HG03039 (cell line): ENCODE measurements at regions not wholly inside any gene's neighbourhood (a gene's known extent, or its start where the extent isn't known, plus 50 kb on each side); places are given as distances from the start of the nearest gene placed in this dataset.
"Not testable (repeated sequence)": the region's sequence is repeated elsewhere in the genome, so short reads cannot be mapped to it uniquely, and the experiment has no call there.

Source experiments
- ATAC-seq: cut with Tn5 transposase; IDR thresholded peaks from one replicate; pipeline ENCODE4 v1.9.1; 2021; ENCODE audit warnings: mild to moderate bottlenecking, moderate library complexity; ENCODE audit not compliant: unreplicated experiment

DNA sequence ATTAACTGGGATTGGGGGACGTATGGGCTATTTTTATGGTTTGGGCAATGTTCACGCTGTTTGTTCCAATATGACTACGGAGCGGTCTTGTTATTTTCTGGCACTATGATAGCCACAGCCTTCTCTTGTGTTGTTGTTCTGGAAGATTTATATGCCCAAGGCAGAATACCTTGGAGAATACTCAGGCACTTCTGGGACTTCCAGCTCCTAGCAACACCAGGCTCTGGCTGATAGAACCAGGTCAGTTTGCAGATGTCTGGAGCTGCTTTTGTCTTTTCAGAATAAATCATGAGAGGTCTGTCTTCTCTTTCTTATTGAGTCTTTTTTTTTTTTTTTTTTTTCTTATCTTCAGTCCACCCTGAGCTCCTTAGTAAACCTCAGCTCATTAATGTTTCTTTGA lies 262.5 kb downstream of the MED10 start:
- ATAC-seq = no peak

DNA sequence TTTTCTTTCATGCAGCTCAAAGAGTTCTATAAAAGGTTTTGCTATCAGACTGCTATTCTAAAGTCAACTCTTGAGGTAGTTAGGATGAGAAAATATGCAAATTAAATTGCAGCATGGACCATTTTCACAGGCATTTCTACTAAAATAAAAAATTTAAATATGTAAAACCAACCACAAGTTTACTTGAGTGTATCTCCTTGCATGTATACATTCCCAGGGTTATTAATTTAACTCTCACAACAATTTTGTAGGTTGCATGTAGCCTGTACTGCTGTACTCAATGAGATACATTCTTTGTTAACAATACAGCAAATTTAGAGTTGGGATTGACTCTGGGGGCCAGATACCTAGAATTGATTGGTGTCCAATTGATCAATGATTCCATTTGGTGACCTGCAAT lies 265.8 kb downstream of the MED10 start:
- no peak for ATAC-seq

DNA sequence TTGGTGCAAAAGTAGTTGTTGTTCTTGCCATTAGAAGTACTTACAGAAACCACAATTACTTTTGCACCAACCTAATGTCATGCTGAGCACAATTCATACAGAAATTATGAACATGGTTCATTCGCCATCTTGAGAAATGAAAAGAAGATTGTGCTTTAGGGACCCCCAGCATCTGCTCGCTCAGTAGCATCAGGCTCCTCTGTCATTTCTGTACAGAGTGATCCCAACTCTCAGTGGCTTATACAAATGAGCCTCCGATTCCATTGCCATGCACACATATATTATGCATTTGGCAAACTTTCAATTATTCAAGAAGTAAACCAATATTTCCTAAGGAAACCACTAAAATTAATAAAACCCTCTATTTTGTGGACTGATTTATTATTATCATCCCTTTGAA lies 266.2 kb downstream of the MED10 start:
- ATAC-seq = no peak

DNA sequence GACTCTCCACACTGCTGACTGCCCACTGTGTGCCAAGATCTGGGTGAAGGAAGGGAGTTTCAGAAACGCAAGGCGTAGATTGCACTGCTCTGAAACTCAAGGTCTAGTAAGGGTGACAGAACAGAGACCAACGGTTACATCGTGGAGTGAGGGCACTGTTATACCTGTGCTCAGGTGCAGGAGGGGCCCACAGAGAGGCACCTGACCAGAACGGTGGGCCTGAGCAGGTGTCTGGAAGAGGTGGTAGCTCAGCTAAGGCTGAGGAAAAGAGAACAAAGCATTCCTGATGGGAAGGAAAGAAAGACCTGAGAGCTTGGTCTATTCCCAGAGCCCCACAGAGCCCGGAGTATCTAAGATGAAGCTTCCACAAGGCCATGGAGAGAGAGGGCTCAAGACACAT lies 267.2 kb downstream of the MED10 start:
- no peak for ATAC-seq

DNA sequence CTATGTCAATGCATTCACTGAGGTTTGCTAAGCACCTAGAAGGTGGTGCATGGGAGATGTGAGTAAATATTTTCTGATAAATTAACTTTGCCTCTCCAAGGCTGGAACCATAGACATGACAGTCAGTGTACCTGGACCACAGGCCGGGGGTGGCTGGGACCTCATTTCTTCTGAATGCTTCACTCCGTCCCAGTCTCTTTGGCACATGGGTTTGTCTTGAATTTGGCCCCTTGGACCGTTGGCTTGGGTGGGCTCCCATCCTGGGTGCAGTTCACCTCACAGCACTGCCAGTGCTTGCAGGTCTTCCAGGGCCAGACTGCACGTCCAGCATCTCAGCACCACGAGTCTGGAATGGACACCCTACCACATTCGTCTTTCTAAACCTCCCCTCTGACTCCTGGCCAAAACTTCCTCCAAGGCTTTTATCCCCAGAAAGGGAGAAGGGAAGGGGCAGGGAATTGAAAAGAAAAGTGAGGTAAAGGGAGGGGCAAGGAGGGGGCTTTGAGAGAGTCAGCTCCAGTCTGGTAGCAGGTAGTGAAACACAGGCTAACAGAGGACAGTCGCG lies 267.8 kb downstream of the MED10 start:
- no peak for ATAC-seq

DNA sequence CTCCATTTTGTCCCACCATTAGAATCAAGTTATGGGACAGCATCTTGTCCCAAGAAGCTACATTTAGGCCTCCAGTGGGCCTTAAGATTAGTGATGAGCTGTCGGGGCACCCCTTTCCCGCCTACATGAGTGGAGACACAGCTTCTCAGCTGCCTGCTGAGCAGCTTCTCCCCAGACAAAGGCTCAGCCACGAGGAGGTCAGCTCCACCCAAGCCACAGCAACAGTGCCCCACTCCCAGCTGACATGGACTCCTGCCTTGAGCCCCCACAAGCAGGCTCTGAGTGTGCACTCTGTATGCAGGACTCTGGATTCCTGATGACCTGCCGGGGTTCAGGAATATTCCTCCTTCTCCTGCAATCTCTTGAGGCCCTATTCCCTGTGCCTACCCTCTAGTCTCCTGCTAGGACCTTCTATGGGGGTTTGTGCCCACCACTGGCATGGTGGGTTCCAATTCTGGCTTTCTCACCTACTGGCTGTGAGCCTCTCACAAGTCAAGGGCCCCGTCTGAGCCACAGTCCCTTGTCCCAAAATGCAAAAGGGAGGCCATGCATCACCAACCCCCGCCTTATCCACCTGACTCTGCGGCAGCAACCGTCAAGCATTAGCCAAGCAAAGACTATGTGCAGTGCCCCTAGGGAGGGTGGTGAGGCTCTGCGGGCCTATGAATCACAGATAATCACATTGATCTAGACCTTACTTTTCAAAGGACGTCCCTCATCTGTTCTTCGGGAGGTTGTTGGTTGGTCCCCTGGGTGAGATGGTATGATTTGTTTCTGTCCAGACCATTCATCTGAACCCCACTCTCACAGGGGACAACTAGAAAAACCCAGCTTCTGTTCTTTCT lies 269.1 kb downstream of the MED10 start:
- no peak for ATAC-seq

DNA sequence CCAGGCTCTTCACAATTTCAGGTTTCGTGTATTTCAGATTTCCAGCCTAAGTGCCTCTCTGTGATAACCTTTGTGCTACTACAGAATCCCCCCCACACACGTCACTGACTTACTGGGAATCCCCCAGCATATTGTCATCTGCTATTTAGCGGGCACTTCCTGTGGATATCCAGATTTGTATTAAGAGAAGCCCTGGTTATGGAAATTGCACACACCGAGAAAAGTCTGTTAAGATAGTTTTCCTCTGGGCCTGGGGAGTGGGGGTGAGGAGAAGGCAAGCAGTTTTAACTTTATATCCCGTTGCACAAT lies 269.9 kb downstream of the MED10 start:
- no peak for ATAC-seq

DNA sequence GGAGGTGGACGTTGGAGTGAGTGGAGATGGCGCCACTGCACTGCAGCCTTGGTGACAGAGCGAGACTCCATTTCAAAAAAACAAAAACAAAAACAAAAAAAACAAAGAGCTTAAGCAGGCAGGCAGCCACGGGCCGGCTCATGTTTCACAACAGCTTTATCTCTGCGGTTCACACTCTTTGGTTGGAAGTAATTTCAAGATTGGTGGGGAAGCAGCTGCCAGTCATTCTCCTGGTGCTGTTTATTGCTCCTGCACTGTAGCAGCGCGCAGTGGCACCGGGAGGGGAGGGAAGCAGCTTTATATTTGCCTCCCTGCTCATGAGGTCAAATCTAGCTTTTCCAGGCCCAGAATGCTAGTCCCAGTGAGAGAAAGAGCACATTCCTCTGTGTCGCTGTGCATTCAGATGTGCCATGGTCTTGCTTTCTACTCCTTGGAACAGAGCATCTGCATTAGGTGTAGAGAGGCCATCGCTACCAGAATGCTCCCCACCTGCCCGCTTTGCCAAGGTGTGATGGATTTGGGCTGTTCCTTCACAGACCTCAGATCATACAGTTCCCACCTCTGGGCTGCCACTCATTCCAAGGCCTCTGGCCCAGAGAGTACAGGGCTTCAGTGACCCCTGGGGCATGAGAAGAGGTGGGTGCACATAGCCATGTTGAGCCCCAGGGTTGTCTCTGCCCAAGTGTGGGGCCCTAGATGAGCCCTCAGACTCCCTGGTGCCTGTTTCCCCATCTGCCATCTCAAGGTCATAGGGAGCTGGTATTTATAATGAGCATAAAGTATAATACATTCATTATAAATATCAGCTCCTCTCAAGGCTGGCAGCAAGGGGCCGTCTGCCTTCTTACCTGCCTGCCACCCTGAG lies 270.4 kb downstream of the MED10 start:
- no peak for ATAC-seq

DNA sequence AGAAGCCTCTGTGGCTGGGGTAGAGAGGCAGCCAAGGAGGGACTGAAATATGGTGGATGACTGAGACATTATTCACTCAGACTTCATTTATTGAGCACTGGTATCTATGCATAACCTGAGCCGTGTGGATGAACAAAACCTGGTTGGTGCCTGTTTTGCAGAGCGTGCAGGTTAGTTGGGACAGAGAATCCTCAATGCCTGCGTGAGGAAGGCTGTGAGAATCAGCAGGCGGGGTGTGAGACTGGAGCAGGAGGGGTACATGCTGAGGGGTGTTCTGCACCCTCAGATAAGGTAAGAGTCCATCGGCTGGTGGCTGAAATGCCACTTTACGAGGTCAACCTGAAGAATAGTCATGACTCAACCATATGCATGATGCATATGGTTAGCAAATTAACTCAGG lies 271.6 kb downstream of the MED10 start:
- no peak for ATAC-seq

DNA sequence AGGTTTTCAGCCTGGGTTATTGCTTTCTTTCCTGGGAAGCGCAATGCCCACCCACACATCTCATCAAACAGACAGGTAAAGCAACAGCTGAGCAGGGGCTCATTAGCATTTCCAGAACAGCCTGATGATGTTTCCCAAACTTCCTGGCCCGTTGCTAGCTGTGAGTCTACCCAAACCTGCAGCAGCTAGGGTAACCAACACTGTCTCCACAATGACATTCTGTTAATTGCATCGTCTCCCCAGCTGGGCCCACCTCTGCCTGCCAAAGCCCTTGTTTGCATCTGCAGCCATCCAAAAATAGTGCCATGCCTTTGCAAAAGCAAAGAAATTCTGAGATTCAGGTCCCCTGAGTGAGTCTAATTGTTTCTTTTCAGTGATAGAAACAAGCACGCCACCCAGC lies 273.0 kb downstream of the MED10 start:
- ATAC-seq = no peak

DNA sequence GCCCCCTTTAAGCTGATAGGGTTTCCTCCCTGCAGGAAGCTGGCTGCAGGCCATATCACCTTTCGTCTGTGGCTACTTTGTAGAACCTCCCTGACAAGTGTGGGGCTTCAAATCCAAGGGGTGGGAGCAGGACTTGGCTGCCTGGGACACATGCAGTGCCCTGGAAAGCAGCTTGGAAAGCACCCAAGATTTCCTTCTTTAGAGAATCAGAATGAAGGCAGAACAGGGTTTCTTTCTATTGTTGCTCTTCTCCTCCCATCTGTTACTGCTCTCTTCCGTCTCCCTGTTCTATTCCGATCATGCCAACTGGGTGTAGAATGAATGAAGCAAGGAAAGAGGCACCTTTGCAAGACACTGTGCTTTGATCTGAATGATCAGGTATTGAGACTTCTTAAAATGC lies 282.2 kb downstream of the MED10 start:
- no peak for ATAC-seq

DNA sequence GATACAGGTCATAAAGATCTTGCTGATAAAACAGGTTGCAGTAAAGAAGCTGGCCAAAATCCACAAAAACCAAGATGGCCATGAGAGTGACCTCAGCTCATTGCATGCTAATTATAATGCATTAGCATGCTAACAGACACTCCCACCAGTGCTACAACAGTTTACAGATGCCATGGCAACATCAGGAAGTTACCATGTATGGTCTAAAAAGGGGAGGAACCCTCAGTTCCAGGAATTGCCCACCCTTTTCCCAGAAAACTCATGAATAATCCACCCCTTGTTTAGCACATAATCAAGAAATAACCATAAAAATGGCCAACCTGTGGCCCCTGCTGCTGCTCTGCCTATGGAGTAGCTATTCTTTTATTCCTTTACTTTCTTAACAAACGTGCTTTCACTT lies 284.2 kb downstream of the MED10 start:
- ATAC-seq = not testable (repeated sequence)

DNA sequence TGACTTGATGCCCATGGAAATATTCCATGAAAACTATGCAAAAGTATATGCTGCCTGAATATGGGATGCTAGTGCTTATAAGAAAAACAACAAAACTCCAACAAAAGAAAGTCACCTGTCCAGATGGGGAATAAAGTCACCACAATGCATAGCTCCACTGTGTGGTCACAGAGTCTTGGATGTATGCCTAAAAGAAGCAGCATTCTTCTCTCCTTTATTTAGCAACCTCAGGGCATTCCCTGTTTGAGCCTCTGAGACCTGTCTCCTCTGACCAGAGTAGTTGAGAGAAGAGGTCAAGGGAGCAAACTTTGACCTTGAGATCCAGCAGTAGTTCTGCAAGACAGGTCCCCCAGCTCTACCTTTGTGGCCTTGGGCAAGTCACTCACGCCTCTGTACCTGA lies 287.5 kb downstream of the MED10 start:
- ATAC-seq = no peak

DNA sequence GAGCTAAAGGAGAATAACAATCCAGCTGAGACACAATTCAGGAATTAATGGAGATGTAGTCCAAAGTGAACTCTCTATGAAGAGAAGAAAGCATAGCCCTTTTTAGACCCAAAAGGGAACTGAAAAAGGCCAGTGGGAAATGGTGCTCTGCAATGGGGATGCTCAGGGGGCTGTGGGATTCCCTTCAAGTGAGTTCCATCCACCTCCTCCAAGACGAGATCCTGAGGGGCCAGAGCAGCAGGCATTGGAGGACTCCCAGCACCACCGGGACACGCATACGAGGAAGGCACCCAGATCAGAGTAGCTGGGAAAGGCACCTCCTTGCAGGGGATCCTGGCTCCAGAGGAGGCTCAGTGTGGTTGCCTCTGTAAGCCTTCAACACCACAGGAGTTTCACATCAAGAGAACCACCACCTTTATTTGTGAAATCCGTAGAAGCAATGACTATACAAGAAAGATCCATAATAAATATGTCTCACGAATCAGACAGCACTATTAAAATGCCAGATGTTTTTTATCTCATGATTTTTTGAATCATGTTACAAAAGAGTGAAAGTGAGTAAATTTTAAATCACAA lies 288.2 kb downstream of the MED10 start:
- ATAC-seq = no peak

DNA sequence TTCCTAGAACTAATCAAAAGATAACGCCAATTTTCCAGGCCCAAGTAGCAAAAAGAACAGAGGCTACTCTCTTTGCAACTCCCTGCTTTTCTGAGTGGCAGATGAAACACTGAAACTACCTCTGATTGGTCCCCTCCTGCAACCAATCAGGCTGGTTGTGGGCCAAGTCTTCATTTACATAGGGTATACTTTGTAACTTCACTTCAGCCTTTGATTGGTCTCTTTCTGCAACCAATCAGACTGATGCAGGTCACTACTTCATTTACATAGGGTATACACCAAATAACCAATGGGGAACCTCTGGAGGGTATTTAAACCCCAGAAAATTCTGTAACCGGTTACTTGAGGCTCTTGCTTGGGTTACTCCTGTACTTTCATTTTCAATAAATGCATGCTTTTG lies 289.6 kb downstream of the MED10 start:
- no peak for ATAC-seq

DNA sequence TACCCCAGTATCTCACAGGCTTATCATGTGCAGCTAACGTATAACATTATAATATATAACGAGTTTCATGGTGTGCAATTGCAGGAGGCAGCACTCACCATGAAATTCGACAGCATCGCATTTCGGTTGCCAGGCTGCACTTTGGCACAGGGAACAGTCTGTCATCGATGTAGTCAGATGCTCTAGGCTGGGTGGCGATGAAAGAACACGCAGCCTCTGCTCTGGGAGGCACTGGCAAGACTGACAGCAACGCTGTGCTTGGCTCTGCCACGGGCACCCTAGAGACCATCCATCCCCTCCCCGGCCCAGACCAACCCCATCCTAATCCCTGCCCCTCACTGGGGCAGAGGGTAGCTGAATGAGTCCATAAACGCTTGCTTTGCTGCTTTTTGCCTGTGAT lies 290.8 kb downstream of the MED10 start:
- ATAC-seq = no peak

DNA sequence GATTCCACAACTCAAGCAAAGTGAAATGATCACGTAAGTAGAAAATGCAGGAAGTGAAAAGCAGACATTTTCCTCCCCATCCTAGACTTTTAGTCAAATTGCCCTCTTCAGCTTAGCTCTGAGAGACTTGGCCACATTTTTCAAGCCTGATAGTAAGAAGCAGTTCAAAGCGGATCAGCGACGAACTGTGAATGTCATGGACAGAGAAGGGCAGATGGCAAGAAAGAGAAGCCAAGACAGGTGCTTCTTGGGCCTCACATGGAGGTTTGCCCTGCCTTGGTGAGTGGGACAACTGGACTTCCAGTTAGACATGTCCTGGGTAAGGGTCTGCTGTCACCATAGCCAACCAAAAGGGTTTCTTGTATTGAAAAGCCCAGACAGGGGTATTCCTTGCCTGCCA lies 291.5 kb downstream of the MED10 start:
- ATAC-seq = no peak

DNA sequence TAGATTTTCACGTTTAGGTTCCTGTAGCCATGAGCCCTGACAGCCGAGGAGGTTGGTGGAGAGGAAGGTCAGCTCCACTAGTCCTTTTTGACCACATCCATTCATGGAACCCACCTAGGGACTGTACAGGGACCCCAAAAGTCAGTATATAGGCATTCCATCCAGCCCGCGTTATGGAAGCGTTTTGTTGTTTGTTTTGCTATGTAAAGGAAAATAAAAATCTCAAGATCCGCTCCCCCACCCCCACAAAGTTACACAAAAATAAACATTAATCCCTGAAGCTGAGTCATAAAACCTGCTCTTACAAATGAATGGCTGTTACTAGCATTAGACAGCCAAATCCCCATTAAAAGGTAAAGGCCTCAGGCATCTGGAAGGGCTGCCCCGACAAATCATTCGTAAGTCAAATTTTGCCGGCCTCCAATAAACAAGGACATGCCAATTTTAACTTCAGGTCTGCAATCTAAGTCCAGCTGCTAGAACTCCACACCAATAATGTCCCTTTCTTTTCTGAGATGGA lies 292.9 kb downstream of the MED10 start:
- no peak for ATAC-seq

DNA sequence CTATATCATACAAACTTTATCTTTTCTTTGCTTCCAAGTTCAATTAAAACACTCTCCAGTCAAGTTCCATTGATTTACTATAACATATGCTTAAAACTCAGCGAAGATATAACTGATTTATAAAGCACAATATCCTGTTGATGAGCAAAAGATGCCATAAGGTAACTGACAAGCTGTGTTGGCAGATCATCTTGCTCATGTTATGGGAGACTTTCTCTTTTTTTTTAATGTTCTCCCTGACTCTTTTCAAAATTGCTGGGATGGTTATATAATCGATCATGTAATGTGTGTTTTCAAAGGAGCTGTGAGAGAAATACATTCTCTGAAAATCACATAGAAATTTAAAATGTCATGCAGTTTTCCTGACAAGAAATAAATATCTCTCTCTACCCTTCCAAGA lies 293.5 kb downstream of the MED10 start:
- no peak for ATAC-seq

DNA sequence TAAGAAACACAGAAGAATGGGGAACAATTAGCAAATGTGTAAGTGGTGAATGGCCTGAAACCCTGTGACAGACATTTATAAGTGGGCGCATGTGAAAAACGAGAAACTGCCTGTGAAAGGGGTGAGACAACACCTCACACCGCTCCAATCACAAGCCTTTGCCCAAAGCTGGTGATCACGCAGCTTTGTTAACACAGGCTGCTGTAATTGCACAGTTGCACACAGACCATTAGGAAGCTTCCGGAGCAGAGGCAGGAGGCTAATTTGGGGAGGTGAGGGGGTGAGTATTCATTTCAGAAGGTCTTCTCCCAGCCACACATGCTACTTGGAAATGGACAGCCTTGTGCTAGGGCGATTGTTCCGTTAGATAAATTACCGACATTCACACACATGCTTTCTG lies 294.0 kb downstream of the MED10 start:
- no peak for ATAC-seq

DNA sequence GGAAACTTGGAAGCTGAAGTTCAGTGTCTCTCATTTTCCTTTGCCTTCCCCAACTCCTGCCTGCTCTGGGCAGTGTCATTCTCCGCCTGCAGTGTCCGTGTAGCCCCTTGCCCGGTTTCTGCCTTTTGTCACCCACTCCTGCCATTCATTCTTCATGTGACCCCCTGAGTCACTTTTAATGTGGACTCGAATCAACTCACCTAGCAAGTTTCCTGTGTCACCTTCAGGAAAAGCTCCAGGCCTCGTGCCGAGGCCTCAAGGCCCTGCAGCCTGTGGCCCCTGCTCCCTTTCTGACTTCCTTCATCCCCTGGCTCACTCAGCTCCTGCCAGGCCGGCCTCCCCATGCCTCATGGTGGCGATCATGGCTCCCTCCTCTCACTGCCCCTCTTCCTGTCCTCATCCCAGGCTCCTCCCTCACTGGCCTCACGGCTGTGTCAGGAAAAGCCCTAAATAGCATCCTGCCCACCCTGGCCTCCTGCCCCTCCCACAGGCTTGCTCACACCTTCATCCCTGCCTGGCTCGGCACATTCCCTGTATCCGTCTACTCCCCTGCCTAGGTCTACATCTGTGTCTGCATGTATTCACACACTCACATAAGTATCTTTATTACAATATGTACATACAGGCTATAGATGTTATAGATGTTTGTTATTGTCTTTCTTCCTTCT lies 294.9 kb downstream of the MED10 start:
- no peak for ATAC-seq
